Smooth muscle cell of the brain vasculature (primary cell): ENCODE measurements at regions not wholly inside any gene's neighbourhood (a gene's known extent, or its start where the extent isn't known, plus 50 kb on each side); places are given as distances from the start of the nearest gene placed in this dataset.

Experiments used
- DNase-seq: peaks from one replicate; pipeline ENCODE4 v3.0.0-alpha.2; 2012; ENCODE audit warnings: low read depth, low spot score

- DNase-seq = no peak
Observed at GRCh38 chr20:57946559-57947315, 236.9 kb upstream of the PMEPA1 start.

DNA sequence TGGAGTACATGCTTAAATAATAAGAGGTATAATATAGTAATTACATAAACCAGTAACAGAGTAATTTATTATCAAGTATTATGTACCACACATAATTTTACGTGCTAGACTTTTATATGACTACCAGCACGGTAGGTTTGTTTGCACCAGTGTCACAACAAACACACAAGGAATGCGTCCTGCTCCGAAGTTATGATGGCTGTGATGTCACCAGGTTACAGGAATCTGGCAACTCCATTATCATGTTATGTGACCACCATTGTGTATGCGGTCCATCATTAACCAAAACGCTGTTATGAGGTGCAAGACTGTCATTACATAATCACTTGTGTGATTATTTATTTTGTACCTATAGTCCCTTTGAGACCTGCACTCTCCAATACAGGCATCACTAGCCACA lies 235.2 kb upstream of the PMEPA1 start:
- no peak for DNase-seq

- DNase-seq = no peak
Observed at GRCh38 chr20:57943950-57944349, 234.1 kb upstream of the PMEPA1 start.

GRCh38 chr20:57943291-57943690 lies 233.5 kb upstream of the PMEPA1 start:
- no peak for DNase-seq

GRCh38 chr20:57941604-57942381 lies 232.0 kb upstream of the PMEPA1 start:
- DNase-seq = no peak

DNA sequence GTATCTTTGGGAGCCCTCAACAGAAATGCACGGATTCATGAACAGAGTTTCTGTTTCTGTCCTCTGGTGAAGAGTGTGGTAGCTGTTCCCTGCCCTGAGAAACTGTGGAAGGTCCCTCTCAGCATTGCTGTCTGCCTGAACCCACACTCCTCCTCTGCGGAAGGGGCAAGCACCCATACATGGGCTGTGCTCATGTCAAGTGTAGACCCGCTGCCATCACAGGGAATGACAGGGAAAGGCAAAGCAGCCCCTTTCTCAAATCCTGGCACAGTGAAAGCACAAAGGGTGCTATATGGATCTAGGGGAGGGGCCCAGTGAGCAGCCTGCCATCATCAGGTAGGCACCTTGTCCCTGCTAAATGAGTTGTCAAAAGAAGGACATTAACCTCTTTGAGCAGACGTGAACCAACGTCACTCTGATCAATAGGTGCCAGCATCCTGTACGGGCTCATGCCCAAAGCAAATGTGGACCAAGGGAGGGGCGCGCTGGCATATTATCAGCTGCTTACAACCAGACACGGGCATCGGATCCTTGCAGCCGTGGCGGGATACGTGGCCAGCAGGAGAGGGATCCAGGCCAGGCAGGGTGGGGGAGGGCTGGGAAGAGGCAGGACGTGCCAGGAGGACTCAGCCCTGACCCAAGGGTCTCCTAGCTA lies 231.2 kb upstream of the PMEPA1 start:
- no peak for DNase-seq

GRCh38 chr20:57940376-57940775 lies 230.6 kb upstream of the PMEPA1 start:
- no peak for DNase-seq

DNA sequence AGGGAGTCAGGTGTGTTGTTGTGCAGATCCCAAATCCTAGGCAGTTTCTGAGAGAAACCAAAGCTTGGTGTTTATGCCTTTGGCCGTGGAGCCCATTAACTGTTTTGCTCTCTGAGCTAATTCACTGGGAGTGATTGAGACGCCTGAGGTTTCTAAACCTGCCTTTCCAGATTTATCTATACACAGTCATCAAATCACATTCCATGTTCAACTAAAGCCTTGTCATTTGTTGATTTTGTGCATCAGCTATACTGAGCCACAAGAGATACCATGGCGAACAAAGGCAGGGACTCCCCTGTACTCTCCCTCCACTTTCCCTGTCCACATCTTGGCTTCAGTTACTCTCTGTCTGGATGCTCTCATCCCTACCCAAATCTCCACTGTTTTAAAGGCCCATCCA lies 229.7 kb upstream of the PMEPA1 start:
- no peak for DNase-seq

DNA sequence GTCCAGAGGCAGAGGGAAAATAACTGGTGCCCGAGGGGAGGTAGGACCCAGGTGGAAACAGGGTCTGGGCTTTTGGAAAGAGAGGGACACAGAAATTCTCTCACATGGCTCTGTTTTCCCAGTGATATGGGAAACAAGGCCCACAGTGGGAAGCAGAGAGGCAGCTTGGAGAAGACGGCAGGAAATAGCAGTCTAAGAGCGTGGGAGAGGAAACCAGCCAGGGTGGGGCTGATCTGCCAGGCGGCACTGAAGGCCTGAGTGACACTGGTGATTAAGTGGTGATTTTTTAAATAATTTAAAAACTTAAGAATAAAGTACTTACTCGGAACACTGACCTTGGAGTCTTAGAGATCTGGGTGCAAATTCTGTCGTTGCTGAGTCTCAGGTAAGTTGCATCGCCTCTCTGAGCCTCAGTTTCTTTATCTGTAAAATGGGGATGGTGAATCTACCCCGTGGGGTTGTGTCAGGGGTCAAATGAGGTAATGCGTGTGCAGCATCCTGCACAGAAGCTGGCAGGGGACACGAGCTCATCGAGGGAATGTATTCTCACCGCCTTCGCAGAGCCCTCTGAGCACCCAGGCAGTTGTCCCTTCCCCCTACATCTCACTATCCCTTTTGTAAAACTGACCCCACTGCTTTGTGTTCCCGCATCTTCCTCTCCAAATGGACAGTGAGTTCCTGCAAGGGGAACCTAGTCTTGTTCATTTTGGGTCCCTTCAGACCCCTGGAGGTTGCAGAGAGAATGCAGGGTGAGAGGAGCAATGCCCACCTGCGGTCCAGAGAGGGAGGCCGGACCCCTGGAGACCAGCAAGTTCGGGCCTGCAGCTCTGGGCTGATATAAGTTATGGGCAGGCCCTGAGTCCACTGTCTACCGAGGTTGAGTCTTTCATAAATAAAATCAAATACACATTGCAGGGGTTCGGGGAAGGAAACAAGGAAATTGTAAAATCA lies 228.6 kb upstream of the PMEPA1 start:
- DNase-seq = no peak

- no peak for DNase-seq
Observed at GRCh38 chr20:57936636-57937385, 227.0 kb upstream of the PMEPA1 start.

DNA sequence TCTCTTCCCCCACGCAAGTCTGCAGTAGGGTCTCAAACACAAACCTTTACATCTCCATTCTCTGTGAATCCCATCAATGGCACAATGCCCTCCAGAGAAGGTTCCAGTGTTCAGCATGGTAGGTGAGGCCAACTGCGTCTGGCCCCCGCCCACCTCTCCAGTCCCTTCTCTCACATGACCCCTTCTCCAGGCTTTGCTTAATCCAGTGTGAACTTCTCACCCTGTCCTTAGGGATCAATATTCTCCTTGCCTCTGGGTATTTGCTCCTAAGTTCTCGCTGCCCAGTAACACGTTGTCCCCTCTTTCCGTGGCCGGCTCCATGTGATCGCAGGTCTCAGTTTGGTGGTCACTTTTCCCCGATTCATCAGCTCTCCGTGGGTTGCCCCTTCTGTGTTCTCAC lies 225.1 kb upstream of the PMEPA1 start:
- no peak for DNase-seq

DNA sequence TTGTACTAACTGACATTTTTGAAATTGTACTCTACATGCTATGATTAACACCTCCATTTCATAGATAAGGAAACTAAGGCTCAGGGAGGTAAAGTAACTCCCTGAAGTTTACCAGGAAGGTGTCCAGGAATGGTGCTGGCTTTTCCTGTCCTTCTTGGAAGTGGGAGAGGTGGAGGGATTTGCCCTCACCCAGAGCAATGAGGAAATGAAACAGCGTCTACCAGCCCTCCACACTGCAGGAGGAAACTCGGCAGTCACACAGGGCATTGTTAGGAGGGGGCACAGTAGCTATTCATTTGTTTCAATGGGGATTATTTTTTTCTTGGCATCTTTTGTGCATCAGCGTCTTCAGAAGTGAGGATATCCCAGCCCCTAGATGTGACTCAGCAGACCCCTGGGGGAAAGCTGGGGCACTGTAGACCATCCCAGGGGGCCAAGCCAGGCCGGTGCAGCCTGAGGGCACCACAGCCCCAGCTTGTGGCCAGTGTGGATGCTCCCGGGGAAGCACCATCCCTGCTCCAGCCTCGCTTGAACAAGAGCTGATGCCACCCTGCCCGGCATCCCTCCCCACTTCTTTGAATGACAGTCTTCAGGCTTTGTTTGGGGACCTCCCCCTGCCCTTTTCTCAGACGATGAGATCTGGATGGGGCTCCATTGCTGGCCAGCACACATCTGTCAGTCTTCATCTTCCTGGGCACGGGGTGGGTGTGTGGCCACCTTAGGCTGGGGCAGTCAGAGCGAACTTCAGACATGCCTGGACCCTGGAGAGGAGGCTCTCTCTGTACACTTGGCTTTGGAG lies 224.4 kb upstream of the PMEPA1 start:
- no peak for DNase-seq

DNA sequence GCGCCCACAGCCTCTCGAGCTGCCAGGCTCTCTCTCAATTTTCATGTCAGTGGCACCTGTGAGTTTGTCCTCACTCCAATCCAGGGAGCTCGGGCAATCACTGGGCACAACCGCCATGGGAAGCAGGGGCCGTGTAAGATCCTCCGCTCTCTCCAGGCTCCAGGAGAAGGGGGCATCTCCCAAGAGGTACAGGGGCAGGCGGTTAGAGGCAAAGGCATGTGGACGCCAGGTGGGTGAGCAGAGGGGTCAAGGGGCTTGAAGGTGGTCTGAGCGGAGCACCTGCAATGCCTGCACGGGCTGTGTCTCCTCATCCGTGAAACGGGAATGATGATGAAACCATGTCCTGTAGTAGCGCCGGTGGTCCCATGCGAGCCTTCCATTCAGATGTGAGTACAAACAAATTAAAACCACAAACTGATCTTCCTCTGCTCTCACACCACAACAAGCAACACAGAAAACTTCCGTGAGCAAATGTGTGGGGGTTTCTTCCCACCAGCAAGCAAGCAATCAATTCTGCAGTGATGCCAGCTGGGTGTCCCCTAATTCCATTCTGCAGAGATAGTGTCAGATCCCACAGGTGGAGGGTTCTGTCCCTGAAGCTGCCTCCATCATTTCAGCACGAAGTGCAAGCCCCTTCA lies 222.5 kb upstream of the PMEPA1 start:
- DNase-seq = no peak

GRCh38 chr20:57930351-57930750 lies 220.5 kb upstream of the PMEPA1 start:
- DNase-seq = no peak

DNA sequence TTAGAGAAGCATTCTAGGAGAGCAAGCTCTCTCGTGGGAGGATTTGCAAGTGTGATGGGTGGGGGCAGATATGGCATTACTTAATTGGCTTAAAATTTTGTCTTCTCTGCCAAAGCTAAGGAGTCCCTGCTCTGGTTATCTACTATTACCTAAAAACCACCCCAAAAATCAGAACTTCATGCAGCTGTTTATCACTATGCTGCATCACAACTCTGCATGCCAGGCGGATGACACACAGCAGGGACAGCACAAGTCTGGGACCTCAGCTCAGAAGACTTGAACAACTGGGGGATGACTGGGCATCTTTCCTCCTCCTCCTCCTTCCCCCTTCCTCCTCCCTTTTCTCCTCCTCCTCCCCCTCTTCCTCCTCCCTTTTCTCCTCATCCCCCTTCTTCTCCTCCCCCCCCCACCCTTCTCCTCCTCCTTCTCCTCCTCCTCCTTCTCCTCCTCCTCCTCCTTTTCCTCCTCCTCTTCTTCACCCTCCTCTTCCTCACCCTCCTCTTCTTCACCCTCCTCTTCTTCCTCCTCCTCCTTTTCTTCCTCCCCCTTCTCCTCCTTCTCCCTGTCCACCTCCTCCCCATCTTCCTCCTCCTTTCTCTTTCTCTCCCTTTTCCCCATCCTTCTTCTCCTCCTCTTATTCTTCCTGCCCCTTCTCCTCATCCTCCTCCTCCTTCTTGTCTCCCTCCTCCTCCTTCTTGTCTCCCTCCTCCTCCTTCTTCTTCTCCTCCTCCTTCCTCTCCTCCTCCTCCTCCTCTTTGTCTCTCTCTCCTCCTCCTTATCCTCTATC lies 218.6 kb upstream of the PMEPA1 start:
- DNase-seq = no peak

- DNase-seq = no peak
Observed at GRCh38 chr20:57927376-57927775, 217.6 kb upstream of the PMEPA1 start.

DNA sequence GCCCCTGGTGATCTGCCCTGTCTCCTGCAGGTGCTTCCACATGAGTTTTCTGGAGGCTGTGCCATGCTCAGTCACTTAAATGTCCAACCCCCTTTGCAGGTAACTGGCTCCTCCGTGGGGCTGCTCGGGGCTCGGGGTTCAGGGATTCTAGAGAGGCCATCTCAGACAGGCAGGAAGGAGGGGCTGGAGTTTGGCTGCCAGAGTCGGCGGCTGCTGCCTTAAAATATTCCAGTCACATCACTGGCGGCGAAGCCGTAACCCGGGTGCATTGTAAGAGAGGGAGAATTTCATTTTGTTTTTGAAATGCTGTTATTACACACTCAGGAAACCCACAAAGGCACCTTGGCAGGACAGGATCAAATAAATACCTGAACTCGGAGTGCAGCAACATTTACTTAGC lies 212.9 kb upstream of the PMEPA1 start:
- DNase-seq = no peak

DNA sequence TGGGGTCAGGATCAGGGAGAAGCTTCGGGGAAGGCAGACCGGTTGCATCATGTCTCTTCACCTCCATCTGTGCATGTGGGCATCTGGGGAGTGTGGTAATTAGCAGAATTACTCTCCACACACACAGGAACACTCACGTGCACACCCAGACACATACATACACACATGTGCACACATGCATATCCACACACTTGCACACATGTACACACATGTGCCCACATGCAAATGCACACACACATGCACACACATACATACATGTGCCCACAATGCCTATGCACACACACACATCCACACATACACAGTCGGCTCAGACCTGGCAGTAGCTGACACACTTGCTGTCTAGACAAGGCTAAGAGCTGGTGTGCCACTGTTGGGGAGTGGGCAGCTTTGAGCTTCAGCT lies 212.3 kb upstream of the PMEPA1 start:
- DNase-seq = no peak

- DNase-seq = no peak
Observed at GRCh38 chr20:57921676-57922075, 211.9 kb upstream of the PMEPA1 start.
